GM19467 (cell line): ENCODE measurements at regions not wholly inside any gene's neighbourhood (a gene's known extent, or its start where the extent isn't known, plus 50 kb on each side); places are given as distances from the start of the nearest gene placed in this dataset.

Source experiments
- ATAC-seq: cut with Tn5 transposase; IDR thresholded peaks from one replicate; pipeline ENCODE4 v1.9.1; 2021; ENCODE audit warnings: mild to moderate bottlenecking, moderate library complexity; ENCODE audit not compliant: unreplicated experiment

DNA sequence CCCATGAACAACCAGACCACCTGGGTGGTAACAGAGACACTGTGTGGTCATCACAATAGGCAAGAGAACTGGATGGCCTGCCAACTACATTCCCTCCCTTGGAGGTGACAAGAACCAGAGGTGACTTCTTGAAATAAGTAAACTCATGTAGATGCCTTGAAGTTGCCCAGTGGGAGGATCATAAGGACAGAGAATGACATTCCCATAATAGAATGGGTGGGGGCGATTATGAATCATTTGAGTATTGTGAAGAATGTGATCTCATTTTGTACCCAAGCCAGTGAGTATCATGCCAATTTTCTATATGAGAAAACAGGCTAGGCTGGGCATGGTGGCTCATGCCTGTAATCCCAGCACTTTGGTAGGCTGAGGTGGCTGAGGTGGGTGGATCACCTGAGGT is 211.4 kb upstream of the GYPC start:
- no peak for ATAC-seq

DNA sequence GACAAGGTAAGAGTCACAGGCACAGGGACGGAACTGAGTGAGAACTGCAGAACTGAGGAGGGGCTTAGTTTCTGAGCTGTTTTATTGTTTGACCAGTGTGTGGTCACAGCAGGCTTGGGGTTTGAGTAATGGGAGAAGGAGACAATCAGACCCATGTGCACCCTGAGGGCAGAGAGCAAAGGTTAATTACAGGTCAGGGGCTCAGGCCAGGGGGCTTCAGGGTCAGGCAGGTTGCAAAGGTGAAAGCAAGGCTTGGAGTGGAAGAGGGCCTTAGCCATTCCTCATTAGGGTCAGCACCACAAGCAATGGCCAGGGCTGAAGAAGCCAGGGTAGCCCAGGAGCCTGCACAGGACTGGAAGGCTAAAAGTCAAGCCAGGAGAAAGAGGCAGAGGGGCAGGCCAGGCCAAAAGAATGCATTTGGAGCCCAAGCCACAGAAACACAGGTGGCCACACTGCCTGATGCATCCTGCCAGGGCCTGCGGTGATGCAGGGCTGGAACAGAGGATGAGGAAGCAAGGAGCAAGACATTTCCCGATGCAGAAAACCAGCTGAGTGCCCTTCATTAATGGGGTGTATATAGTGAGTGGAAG is 209.8 kb upstream of the GYPC start:
- no peak for ATAC-seq

DNA sequence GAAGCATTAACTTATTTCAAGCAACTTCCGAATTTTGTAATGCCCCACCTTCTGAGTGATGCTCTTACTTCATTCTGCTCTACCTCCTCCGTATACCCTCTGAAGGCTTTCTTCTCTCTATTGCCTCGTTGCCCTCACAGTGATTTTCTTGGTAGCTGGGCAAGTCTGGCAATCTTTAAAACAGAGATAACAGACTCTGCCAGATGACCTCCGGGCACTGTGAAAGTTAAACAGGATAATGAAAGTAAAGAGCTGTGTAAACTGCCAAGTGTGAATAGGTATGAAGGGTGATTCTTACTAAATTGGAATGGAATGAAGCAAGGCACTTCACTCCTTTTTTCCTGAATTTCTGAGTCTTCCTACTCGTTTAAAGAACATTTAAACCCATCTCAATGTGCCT is 207.3 kb upstream of the GYPC start:
- ATAC-seq = no peak

DNA sequence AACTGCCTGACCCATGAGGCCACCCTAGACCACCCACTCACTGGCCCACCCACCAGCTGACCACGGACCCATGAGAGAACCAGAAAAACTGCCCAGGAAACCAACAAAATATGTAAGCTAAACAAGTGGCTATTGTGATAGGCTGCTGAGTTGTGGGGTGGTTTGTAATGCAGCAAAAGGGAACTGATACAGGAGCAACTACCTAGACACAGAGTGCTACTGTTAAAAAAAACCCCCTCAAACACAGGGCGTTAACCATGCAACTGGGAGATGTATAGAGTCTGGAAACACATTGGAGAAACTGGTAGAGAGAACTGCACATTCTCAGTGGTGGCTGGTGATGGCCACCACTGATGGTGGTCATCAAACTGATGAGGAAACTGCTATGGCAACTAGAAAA is 206.3 kb upstream of the GYPC start:
- ATAC-seq = peak; percentile 92

DNA sequence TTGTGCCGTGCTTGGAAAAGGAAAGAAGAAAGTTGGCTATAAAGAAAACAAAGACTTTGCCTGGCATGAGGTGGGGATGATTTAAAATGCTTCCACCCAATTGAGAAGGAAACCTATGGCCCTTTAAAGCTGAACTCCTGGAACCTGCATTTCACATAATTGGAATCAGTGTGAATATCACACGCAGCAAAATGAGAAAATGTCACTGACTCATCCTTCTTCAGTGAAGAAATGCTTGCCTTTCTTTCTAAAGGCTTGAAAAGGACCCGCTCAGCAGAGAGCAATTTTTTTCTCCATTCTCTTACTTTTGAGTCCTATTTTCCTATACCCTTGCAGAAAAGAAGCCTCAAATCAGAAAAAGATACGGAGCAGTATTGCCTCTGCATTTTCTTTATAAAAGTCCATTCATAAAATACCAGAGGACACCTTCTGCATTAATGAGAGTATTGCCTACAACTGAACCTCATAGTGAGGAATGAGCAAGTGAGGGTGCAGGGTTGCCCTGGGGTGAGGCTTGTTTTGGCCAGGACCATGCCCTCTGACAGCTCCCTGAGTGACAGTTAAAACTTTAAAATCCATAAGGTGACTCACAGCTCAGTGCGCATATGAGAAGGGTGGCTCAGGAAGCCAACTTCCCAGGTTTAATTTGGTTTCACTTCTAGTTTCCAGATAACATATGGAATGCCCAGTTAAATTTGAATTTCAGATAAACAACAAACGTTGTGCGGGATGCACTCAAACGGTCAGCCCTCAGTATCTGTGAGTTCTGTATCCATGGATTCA is 191.9 kb upstream of the GYPC start:
- no peak for ATAC-seq

DNA sequence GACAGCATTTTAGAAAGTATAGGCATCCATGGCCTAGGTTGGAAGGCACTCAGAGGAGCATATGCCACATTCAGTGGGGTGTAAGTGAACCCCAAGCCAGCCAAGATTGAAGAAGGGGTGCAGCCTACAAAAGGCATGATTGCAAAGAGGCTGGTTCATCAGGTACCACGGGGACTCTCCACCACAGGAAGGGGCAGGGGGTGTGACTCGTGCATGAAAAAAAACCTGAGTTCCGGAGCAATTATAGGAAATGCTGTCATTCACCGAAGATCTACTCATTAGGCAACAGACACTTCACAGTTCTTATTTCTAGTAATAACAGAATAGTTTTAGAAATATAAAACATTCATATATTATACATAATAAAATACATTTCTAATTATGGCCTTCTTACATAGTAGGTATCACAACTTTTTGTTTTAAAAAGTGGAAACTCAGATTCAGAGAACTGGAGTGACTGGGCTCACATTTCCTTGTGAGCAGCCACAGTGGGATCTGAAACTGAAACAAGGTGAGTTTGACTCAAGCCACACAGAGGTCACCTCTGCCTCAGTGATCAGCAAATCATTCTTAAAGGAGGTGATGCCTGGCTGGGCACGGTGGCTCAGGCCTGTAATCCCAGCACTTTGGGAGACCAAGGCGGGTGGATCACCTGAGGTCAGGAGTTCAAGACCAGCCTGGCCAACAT is 188.4 kb upstream of the GYPC start:
- peak; percentile 95 for ATAC-seq

DNA sequence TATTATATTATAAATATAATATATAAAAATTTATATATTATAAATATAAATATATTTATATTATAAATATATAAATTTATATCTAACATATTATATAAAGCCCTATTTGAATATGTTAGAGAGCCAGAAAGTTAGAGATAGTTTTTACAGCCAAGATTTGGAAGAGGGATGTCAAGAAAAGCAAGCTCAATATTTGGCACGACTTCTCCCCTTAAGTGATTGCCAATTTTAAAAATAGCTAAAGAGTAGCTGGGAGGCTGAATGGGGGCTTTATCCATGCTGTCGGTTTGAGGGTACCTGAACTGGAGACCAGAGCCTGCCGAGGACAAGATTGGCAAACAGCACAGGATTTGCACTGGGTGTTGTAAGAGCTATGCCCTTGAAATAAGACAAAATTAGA is 180.9 kb upstream of the GYPC start:
- no peak for ATAC-seq

DNA sequence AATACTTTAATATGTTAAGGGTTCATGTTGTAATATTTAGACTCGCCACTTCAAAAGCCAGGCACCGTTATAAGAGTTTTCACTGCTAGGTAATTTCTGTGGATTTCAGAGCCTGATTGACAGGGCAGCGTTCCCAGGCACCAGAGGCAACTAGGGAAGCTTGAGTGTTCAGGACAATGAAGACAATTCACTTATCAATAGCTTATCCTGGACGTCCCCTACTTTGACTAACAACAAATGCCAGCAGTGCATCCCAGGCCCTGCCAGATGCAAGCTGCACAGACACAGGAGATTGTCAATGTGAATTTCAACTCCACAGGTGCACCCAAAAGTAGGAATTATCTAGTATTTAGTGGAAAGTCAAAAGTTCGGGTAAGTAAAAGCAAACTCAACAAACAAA is 179.3 kb upstream of the GYPC start:
- ATAC-seq = no peak

DNA sequence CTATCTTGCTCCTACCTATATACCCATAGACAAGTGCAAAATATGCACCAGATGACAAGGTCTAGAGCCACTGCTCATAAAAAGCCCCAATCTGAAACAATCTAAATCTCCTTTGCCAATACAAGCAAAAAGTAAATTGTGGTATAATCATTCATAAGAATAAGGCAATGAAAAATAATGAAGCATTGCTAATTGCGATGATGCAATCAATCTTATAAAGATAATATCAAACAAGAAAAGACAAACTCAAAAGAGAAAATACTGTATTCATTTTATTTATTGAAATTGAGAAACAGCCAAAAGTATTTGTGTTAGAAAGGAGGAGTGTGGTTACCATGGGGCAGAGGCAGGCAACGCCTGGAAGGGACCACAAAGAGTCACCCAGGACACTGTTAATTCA is 175.9 kb upstream of the GYPC start:
- no peak for ATAC-seq

DNA sequence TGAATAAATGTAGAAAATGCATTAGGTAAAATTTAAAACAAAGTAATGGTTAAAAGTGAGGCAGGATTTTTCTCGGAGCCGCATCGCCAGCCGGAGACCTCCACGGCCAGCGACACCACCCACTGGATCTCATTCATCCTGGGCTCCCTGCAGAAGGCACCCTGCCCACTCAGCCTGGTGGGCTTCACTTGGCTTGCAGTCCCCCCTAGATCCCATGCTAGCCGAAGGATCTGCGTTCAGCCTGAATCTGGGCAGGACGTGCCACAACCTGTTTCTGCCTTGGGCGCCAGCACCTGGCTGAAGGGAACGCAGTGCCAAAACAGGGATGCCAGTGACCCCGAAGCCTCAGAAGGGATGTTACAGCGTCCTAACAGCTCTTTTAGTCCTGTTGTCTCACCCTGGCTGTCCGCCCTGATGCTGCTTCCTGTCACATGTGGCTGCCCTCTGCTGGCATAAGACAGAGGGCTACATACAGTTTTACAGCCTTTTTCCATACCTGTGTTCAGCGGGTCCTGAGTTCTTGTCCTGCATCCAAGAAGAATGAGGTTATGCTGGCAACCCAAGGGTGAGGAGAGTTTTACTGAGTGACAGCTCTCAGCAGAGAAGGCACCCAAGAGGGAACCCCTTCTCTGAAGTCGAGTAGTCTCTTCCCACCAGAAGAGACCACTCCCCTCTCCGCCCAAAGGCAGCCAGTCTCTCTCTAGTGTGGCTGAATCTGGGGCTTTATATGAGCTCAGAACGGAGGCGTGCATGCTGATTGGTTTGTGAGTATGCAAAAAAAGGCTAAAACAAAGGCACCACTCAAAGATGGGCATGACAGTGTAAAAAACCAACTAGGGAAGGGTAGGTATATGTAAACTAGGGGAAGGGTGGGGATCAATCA is 173.1 kb upstream of the GYPC start:
- no peak for ATAC-seq

DNA sequence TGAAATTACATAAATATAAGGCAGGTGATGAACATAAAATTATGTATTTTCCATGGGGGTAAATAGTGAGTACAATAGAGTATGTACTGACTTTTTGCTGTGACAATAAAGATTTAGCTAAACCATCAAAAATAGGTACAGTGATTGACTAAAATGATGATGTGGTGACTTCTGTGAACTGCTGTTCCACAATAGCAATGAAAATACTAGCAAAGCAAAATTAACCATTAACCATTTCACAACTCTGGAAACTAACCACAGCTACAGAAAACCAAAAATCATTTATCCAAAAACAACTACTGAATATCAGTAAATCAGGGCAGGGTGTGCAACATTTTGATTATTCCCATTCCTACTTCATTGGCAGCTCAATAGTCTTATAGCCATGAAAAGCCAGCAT is 161.4 kb upstream of the GYPC start:
- ATAC-seq = peak; percentile 52

DNA sequence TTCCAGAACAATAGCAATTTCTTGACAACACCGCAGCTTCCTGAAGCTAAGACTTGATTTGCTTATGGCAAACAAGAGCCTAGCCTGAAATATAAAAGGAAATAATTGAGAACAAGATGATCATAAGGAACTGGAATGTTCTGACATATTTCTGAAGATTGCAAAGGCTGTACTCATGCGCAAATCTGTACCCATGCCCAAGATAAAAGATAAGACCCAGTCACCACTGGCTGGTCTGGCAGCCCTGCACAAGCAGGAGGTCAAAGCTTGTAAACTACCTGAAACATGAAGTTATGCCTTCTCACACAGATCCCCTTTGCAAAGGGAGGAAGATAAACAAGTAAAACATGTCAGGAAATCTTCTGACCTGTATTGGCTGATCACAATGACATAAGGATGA is 160.8 kb upstream of the GYPC start:
- no peak for ATAC-seq

DNA sequence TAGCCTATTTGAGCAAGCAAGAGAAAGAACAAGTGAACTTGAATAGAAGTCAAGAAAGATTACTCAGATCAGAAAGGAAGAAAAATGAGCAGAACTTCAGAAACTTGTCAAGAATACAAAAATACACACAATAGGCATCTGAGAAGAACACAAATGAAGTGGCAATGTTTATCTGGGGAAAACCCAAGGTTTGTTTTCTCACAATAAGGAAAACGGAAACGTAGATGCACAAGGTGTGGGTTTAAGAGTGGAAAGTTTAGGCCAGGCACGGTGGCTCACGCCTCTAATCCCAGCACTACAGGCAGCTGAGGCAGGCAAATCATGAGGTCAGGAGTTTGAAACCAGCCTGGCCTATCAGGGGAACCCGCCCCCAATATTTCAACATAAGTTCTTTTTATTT is 159.5 kb upstream of the GYPC start:
- ATAC-seq = peak; percentile 91

DNA sequence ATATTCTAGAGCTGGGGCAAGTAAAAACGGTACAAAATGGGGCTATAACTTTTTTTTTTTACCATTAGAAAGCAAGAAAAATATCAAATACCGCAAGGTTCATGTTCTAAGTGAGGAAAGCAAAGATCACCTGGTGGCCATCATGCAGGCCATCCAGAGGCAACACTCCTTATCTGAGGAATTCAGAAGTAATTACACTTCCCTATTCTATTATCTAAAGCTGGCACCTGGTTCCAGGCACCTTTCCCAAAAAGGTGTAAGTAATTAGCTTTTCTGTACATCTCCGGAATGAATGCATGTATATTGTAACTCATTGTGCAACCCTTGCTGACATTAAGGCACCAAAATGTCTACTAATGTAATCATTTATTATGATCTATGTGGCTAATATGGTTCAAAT is 152.5 kb upstream of the GYPC start:
- ATAC-seq = no peak

DNA sequence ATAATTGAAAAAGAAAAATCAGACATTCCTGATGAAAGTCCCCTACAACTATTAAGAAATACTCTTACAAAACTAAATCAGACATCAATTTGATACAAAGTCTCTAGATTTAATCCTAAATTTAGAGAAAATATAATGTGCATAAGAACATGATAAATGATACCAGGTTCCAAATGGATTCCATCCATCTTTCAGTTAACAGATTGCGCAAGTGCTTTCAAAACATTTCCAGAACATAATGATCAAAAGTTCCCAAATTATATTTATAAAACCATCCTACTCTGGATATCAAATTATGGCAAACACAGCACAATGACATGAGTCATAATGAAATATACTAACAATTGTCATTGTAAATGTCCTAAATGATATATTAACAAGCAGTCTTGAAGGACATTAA is 151.0 kb upstream of the GYPC start:
- no peak for ATAC-seq

DNA sequence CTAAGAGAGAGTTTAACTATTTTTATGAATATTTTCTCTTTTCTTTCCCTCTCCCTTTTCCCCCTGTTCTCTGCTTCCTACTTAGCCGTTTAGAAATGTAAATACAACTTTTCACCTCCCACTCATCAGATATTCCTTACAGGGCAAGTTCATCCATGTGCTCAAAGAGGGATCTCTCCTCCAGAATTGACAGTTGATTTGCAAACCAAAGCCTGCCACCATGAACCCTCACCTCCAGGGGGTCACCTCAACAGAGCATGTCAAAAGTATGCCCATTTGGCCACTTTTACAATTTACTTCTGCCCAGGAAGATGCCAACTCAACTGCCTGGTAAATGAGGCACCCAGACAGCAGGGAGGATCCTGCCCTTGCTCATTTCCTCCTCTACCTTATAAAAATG is 149.2 kb upstream of the GYPC start:
- no peak for ATAC-seq

DNA sequence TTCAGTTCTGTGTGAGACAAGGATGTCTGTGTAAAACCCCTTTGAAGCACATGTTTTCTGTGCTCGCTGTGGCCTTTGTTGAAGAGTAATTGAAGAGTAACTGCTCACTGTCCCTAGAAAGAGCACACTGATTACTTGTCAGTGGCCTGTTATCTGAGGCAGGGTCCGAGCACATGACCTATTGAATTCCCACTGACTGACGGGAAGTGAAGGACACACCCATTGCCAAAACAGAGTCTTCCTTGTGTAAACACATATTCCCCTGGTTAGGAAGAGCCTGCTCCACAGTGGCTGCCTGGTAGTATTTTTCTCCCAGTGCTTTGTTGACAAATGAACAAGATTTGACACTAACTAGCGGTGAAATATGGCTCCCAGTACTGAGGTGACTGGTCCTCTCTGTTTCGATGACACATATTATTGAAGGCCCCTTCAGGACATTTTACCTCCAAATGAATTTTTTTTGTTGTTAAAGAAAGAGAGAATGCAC is 148.5 kb upstream of the GYPC start:
- no peak for ATAC-seq

DNA sequence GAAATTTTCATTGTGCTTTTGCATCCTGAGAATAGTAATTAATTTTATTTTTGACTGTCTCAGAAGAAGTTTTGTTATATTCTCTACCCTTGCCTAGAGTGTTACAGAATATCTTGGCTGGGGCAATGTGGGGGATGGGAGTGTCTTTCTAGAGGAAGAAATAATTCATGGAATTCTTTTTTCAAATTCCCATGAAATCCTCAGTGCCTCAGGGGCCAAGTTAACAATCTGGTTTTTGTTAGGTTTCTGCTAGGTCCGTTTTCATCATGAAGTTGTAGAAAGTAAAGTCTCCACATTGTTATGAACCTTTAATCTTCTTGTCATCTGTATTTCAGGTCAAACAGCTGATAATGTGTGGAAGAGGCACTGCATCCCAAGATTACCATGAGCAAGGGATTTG is 145.6 kb upstream of the GYPC start:
- ATAC-seq = no peak

DNA sequence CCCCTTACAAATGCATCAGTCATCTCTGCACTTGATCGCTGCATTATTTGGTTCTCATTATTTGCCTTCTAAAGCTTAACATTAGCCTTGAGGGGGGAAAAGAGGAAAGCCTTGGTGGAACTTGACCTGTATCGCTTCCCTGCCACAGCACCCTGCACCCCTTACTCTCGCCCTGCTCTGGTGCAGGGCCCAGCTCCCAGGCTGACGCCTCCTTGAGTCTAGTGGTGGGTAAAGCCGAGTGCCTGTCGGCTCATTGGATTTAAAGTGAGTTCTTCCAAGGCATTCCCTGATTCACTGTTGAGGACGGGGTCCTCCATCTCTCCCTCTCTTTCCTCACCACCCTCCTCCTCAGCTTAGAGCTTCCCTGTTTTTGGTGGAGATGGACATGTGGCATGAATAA is 145.0 kb upstream of the GYPC start:
- no peak for ATAC-seq

DNA sequence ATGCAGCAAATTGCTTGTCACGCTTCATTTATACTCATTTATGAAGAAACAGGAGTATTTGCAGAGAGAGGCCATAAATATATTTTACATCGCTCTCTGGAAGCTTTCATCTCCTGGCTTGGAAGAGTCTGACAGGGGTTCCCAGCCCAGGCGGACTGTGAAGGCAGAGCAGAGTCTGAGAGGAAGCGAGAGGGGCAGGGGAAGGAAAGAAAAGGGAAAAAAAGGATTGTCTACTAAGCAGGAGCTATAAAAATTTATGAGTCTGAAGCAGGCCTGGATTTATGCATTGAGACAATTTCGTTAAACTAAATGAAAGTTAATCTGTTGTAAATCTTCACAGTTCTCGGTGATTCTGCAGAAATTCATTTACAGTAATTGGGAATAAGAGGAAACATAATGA is 143.9 kb upstream of the GYPC start:
- no peak for ATAC-seq

DNA sequence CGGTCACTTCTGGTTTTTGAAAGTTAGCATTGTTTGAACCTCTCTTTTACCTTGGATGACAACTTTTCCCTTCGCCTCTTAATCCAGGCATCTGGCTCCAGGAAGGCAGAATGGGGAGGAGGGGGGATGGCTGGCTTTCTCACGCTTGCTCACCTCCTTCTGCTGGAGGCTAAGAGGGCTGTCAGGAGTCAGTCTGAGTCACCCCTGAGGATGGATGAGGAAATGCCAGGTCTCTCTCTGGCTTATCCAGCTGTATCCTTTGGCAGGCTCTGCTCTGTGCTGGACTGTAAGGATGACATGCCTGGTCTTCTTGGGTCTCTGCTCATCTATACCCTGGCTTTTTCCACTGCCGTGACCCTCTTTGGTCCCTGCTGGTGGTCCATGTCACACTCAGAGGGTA is 142.9 kb upstream of the GYPC start:
- ATAC-seq = no peak
